ENCODE measurements at regions not wholly inside any gene's neighbourhood (a gene's known extent, or its start where the extent isn't known, plus 50 kb on each side); places are given as distances from the start of the nearest gene placed in this dataset. TPM values are rescaled to one million over a fixed set of nuclear protein-coding genes. Genes with fewer than 3 reads are reported as not detected.
"Not testable (repeated sequence)": the region's sequence is repeated elsewhere in the genome, so short reads cannot be mapped to it uniquely, and the experiment has no call there.

GRCh38 chr4:57190601-57191481 is 80.7 kb upstream of the IGFBP7 start:
- DNase-seq (ENCODE audit: low read depth) = peak; percentile 26

GRCh38 chr4:57187246-57187645 is 77.1 kb upstream of the IGFBP7 start:
- DNase-seq (ENCODE audit: low read depth) = no peak

GRCh38 chr4:57184378-57185029 is 74.3 kb upstream of the IGFBP7 start:
- peak; percentile 50 for DNase-seq (ENCODE audit: low read depth)

GRCh38 chr4:57182132-57182874 is 72.1 kb upstream of the IGFBP7 start:
- no peak for DNase-seq (ENCODE audit: low read depth)

- not testable (repeated sequence) for DNase-seq (ENCODE audit: low read depth)
These were observed 63.0 kb upstream of the IGFBP7 start for GRCh38 chr4:57173136-57173535.

GRCh38 chr4:57172065-57172464 is 61.9 kb upstream of the IGFBP7 start:
- DNase-seq (ENCODE audit: low read depth) = no peak

- DNase-seq (ENCODE audit: low read depth) = no peak
These were observed 58.8 kb upstream of the IGFBP7 start for GRCh38 chr4:57168982-57169381.

- peak; percentile 90 for DNase-seq (ENCODE audit: low read depth)
These were observed 53.6 kb upstream of the IGFBP7 start for GRCh38 chr4:57163530-57164459.

- peak; percentile 26 for DNase-seq (ENCODE audit: low read depth)
These were observed 52.4 kb upstream of the IGFBP7 start for GRCh38 chr4:57162499-57163019.

Small RNA genes in the stretch of these regions (small RNA-seq; reads per million reads assigned to genes)
- gene SRIP1 = not detected
